ENCODE measurements at regions not wholly inside any gene's neighbourhood (a gene's known extent, or its start where the extent isn't known, plus 50 kb on each side); places are given as distances from the start of the nearest gene placed in this dataset.

GRCh38 chr4:40685300-40685699 lies 55.6 kb upstream of the RBM47 start:
- no peak overlapping the region for H3K4me2 ChIP-seq
- no peak overlapping the region for H3K4me3 ChIP-seq
- no peaks in the 10 kb centered on the region for H3K9me2 ChIP-seq (replicated peaks; ENCODE audit: insufficient read depth)
- no peaks in the 10 kb centered on the region for H3K4me1 ChIP-seq (ENCODE audit: insufficient read depth)
- no peaks in the 10 kb centered on the region for H3K27me3 ChIP-seq
- H4K20me1 ChIP-seq (ENCODE audit: insufficient read depth, poor library complexity, severe bottlenecking): no peaks in the 10 kb centered on the region
- no peak for DNase-seq (ENCODE audit: low spot score)
- H3K27ac ChIP-seq: no peak overlapping the region
- TF ChIP-seq EZH2phosphoT487 (IDR thresholded peaks at IDR 0.05; ENCODE audit: low read depth, severe bottlenecking, unreplicated experiment): no peak
- no peak for TF ChIP-seq EZH2 (IDR thresholded peaks at IDR 0.05; ENCODE audit: borderline replicate concordance)
- TF ChIP-seq, protein P1, sequence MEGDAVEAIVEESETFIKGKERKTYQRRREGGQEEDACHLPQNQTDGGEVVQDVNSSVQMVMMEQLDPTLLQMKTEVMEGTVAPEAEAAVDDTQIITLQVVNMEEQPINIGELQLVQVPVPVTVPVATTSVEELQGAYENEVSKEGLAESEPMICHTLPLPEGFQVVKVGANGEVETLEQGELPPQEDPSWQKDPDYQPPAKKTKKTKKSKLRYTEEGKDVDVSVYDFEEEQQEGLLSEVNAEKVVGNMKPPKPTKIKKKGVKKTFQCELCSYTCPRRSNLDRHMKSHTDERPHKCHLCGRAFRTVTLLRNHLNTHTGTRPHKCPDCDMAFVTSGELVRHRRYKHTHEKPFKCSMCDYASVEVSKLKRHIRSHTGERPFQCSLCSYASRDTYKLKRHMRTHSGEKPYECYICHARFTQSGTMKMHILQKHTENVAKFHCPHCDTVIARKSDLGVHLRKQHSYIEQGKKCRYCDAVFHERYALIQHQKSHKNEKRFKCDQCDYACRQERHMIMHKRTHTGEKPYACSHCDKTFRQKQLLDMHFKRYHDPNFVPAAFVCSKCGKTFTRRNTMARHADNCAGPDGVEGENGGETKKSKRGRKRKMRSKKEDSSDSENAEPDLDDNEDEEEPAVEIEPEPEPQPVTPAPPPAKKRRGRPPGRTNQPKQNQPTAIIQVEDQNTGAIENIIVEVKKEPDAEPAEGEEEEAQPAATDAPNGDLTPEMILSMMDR (IDR thresholded peaks at IDR 0.05; ENCODE audit: poor library complexity): no peak
- no peaks in the 10 kb centered on the region for H3K79me2 ChIP-seq
- no peak overlapping the region for H2AFZ ChIP-seq
- WGBS (ENCODE audit: low lambda C conversion rate, missing lambda C conversion rate): 96% methylated on average over 3 of the region's 3 CpGs
- no peaks in the 10 kb centered on the region for H3K9me3 ChIP-seq (ENCODE audit: low read depth)
- H3K36me3 ChIP-seq (replicated peaks; ENCODE audit: insufficient read depth, low read depth): no peaks in the 10 kb centered on the region

DNA sequence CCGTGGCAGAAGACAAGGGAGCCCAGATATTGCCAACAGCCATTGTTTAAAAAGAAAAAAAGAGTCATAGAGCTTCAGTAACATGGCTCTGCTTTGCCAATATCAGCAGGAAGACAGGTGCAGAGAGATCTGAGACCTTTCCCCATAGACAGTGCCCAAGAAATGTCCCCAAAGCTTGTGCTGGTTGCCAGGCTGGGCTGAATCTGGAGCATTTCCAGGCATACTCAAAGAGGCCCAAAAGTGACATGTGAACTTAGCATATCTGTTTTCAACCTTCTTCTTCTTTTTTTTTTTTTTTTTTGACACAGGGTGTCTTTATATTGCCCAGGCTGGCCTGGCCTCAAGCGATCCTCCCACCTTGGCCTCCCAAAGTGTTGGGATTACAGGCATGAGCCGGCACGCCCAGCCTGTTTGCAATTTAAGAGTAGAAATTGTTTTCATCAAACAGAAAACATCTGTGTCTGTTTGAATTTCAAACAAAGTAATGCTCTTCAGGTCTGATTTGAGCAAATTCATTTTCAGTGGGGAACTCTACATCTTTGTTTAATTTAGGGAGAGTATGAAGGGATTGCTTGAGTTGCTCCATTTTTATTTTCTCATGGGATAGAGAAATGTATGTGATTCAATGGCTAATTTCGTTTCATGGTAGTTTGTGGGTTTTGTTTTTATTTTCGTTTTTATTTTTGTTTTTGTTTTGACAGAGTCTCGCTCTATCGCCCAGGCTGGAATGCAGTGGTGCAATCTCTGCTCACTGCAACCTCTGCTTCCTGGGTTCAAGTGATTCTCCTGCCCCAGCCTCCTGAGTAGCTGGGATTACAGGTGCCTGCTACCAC lies 56.6 kb upstream of the RBM47 start:
- whole genome bisulfite sequencing (ENCODE audit: low lambda C conversion rate, missing lambda C conversion rate): 86% methylated on average over 8 of the region's 8 CpGs
- Histone ChIP-seq H2AFZ (no peak overlapping the region), H3K9me2 (replicated peaks; ENCODE audit: insufficient read depth) (no peaks in the 10 kb centered on the region), H3K79me2 (no peaks in the 10 kb centered on the region), H4K20me1 (ENCODE audit: insufficient read depth, poor library complexity, severe bottlenecking) (no peaks in the 10 kb centered on the region), H3K4me2 (no peak overlapping the region), H3K36me3 (replicated peaks; ENCODE audit: insufficient read depth, low read depth) (no peaks in the 10 kb centered on the region), H3K4me3 (no peak overlapping the region), H3K27ac (no peak overlapping the region), H3K27me3 (no peaks in the 10 kb centered on the region), H3K4me1 (ENCODE audit: insufficient read depth) (no peaks in the 10 kb centered on the region), H3K9me3 (ENCODE audit: low read depth) (no peaks in the 10 kb centered on the region)
- TF ChIP-seq EZH2 (IDR thresholded peaks at IDR 0.05; ENCODE audit: borderline replicate concordance): no peak
- no peak for TF ChIP-seq EZH2phosphoT487 (IDR thresholded peaks at IDR 0.05; ENCODE audit: low read depth, severe bottlenecking, unreplicated experiment)
- TF ChIP-seq, protein P1 (IDR thresholded peaks at IDR 0.05; ENCODE audit: poor library complexity): no peak
- DNase-seq (ENCODE audit: low spot score): no peak

- H3K27me3 ChIP-seq: no peaks in the 10 kb centered on the region
- no peak for DNase-seq (ENCODE audit: low spot score)
- no peaks in the 10 kb centered on the region for H3K9me3 ChIP-seq (ENCODE audit: low read depth)
- no peaks in the 10 kb centered on the region for H3K79me2 ChIP-seq
- H3K27ac ChIP-seq: no peak overlapping the region
- H3K4me3 ChIP-seq: no peak overlapping the region
- H3K4me1 ChIP-seq (ENCODE audit: insufficient read depth): no peaks in the 10 kb centered on the region
- TF ChIP-seq, protein P1 (IDR thresholded peaks at IDR 0.05; ENCODE audit: poor library complexity): no peak
- no peak for TF ChIP-seq EZH2phosphoT487 (IDR thresholded peaks at IDR 0.05; ENCODE audit: low read depth, severe bottlenecking, unreplicated experiment)
- TF ChIP-seq EZH2 (IDR thresholded peaks at IDR 0.05; ENCODE audit: borderline replicate concordance): no peak
- 86% methylated on average over 3 of the region's 3 CpGs for WGBS (ENCODE audit: low lambda C conversion rate, missing lambda C conversion rate)
- H3K36me3 ChIP-seq (replicated peaks; ENCODE audit: insufficient read depth, low read depth): no peaks in the 10 kb centered on the region
- H4K20me1 ChIP-seq (ENCODE audit: insufficient read depth, poor library complexity, severe bottlenecking): no peaks in the 10 kb centered on the region
- H2AFZ ChIP-seq: no peak overlapping the region
- H3K4me2 ChIP-seq: no peak overlapping the region
- H3K9me2 ChIP-seq (replicated peaks; ENCODE audit: insufficient read depth): no peaks in the 10 kb centered on the region
Observed at GRCh38 chr4:40687676-40688389, 58.2 kb upstream of the RBM47 start.

Measured in hepatocyte (in vitro differentiated cells).